SHP77 (cell line): ENCODE measurements at regions not wholly inside any gene's neighbourhood (a gene's known extent, or its start where the extent isn't known, plus 50 kb on each side); places are given as distances from the start of the nearest gene placed in this dataset.
A peak's percentile ranks its signal among the peaks of the same experiment; 100 is the strongest.
"Not testable (repeated sequence)": the region's sequence is repeated elsewhere in the genome, so short reads cannot be mapped to it uniquely, and the experiment has no call there.

Experiments used
- DNase-seq, 2 experiments: peaks; one replicate each; lab custom pipeline; 2025; lab: John Stamatoyannopoulos, UW

DNA sequence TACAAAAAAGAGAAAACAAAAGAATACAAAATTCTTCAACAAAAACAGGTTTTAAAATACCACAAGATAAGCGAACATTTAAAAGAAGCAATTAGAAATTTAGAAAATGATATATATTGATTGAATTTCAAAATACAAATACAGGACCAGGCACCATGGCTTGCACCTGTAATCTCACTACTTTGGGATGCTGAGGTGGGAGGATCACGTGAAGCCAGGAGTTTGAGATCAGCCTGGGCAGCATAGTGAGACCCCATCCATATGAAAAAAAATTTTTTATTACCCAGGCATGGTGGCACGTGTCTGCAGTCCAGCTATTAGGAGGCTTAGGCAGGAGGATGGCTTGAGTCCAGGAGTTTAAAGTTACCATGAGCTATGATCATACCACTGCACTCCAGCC, 109.9 kb upstream of the SLC30A5 start:
- no peak for DNase-seq

DNA sequence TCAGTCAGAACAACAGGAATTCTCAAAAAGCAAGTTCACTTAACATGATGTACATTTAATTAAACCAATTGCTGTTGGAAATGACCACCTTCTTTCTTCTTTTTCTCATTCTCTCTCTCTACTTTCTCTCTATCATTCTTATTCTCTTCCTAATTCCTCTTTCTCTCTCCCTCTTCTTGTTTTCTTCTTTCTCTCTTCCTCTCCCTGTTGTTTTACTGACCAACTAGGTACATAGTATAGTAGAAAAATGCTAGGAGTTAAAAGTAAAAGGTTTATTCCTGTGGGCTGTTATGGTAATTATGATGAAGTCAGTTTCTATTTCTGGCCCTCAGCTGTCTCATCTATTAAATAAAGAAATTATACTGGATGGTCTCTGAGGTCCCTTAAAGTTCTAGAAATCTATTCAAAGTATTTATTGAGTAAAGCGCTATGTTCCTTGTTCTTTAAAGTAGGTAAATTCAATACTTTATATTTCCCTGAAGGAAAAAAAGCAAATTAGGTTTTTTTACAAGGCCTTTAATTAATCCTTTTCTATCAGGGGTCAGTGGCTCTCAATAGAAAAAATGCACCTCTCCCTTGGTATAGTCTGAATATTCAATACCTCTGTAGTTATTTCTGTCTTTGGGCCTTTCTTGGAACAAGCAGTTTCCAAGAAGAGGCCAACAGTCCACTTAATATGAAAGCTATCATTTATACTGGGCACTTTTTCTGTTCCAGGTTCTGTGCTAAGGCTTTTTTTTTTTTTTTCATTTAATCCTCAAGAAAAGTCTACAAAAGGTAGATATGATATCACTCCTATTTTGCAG, 102.3 kb upstream of the SLC30A5 start:
- DNase-seq = no peak

DNA sequence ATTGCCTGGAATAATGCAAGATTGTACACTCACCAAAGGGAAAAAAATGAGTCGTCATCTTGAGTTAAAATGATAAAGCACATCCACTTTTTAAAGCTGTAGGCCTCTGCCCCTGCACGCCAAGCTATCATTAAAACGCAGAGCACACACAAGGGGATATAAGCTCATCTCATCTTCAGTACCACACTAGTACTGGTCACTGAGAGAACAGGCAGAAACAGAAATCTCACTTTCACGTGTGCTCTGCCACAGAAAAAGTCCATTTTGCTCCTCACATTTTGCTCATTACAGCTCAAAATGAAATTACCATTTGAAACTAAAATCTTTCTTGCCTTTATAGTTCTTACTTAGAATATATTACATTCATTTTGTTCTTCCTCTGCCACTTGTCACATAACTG, 99.2 kb upstream of the SLC30A5 start:
- no peak for DNase-seq

DNA sequence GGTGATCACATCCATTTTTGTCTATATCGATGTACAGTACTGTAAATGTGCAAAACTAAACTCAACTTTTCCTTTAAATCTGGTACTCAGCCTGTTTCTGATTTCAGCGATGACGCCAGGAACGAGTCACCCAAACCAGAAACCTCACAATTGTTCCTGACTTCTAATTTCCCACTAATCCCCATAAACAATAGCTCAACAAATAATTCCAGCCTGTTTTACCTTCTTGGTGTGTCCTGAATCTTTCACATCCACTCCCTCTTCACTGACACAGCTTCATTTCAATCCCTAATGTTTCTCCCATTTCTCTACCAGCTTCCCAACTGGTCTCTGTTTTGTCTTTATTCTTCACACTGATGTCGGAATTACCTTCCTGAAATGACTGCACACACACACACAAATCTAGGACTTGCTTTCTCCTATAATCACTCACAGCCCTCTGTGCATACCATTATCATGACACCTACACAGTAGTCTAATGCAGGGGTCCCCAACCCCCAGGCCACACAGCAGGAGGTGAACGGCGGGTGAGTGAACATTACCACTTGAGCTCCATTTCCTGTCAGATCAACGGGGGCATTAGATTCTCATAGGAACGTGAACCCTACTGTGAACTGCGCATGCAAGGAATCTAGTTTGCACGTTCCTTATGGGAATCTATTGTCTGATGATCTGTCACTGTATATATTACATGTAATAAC, 97.8 kb upstream of the SLC30A5 start:
- DNase-seq = no peak

DNA sequence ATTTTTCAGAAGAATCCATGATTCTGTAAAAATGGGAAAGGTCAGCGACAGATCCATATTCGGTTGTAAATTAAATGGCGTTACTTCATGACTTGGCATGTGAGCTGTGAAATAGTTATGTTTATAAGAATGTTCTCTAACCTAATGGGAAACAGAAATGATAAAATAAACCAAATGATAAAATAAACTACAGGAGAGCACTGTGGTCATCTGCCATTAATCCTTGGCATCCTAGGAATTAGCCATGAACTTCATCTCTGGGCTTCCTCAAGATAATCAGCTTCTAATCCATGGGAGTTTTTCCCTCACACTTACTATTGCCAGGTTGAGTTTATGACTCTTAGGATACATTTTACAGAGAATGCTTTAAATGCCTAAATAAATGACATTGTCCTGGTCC, 94.6 kb upstream of the SLC30A5 start:
- DNase-seq = no peak

DNA sequence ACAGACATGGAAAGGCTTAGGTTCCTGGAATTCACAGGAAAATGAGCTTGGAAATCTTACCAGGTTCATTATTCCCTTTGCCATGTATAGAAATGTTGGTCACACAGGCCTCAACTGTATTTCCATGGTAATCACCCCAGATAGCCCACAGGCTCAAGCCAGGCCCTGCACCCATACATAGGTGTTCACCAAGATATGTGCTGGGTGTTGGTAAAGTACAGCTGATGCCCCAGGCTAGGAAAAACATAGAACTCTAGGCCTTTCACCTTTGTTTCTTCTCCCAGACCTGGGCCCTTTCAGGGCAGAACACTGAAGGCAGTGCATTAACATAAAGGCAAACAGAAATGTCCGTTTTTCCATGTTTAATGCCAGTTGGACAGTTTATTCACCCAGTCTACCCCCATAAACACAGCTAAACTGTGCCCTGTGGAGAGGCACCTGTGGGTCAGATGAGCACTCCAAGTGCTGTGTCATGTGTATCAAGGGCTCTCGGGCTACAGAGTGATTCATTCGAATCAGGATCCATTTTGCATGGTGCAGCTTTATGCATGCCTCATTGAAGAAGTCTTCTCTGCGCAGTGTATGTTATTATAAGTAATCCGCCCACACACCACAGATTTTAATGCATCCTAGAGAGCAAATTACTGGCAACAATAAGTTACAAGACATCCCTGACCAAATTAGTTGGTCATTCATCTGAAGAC, 93.4 kb upstream of the SLC30A5 start:
- DNase-seq = no peak

DNA sequence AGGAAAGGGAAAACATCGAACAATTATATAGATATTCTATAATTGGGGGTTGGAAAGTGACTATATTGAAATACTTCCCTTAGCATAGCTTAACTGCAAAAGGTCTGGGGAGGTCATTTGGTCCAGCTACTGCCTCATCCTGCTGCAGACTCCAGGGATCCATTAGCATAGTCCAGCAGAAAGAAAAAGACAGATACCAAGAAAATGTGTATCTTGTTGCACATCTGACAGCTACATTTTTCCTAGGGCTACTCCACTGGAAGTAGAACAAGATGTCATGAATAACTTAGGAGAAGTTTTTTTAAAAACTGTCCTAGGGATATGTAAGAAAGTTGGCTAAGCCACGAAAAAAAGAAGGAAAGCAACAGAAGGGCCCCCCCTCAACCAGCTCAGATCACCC, 92.9 kb upstream of the SLC30A5 start:
- DNase-seq = no peak

DNA sequence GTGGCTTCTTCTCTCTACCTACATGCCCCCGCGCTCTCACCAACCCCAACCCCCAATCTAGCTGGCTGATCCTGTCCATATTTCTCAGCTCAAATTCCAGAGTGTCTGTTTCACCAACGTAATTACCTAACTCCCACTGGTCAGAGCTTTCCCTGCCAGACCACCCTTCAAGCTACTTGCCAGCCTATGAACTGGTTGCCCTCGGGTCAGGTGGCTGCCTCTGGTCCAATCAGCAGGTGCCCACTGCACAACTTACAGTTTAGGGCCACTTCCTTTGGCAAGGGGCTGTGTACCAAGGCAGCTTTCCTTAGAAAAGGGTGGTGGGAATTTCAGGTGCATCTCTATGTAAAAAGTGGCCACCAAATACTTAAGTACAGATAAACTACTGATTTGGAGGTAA, 92.2 kb upstream of the SLC30A5 start:
- DNase-seq = no peak

DNA sequence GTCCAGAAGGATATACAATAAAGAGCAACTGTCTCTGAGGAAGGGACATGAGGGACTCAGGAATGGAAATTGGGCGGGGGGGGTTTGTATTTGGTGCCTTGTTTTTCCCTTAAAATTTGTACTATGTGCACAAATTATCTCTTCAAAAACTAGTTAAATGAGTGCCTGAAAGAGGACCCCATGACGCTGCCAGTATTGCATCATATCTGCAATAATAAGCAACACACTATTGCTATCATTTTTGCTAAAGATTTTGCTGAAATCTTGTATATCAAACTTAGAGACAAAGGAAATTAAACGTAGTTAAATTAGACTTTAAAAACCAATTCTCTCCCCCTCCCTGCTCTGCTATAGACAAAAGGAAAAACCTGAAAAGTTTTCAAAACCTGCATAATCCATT, 89.7 kb upstream of the SLC30A5 start:
- no peak for DNase-seq

DNA sequence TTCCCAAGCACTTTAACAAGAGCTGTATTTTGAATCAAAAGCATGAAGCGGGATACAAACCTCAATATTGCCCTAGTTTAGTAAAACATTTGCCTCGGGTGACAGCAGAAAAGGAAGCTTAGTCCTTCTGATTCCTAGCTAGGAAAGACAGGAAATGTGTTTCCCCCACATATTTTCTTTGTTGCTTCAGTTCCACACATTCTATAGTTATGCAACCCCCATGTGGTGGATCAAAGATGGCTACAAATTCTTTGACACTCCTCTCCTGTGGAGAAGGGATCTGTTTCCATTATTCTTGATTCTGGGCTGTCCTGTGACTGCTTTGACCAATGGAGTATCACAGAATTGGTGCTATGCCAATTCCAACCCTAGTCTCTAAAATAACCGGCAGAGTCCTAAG, 89.1 kb upstream of the SLC30A5 start:
- DNase-seq = no peak

DNA sequence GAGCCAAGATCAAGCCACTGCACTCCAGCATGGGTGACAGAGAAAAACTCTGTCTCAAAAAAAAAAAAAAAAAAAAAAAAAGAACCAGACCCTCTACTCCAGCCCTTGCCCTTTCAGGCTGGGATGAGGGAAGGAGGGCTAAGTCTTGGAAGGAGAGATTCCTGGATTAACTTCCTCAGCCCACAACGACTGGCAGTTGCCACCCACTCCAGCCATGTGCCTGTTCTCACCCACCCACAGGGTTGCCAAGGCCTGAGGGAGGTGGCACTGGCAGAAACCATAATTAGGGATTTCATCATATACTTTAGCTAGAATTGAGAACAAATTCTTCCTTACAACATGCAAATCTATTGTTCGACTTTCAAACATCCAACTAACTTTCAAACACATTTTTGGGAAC, 87.8 kb upstream of the SLC30A5 start:
- no peak for DNase-seq

DNA sequence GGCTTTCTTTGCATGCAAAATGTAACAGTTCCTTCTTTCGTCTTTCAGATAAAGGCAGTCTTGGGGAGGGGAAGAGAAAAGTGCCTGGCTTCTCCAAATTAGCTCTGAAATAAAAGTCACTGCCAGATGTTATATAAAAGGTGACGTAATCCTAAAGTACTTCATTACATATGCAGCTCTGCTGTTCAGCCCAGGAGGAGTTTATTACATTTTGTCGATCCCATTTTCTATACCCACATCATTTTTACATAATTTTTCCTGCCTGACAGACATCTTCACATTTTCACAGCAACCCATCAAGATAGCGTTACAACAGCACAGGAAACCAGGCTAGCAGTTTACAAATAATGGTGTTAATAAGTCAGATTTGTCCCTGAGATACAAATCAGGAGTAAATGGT, 86.7 kb upstream of the SLC30A5 start:
- no peak for DNase-seq

DNA sequence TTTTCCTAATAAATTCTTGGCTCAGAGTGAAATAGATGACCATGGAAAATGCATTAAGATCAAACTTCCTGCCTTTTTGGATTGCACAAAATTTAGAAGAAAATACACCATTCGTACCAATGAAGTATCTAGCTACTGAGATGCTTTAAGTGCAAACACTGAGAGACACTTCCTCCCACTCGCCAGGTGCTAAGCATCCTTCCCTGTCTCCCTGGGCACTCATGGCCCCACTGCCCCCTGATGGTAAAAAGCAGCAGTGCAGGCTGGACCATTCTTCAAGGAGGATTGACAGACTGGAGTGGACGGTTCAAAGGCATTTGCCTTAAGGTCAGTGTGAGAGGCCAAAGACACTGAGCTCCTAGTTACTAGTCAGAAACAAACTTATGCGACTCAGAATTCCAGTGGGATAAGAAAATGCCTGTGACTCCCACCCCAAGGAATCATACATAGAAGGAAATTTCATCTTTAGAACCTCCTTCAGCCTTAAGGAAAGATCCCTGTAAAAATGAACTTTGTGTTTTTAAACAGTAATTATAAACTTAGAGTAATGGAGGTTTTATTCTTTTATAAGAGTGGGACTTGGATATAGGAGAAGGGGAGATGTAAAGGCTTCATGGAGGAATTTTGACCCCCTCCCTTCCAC, 86.0 kb upstream of the SLC30A5 start:
- peak; percentile 63 to 64 for DNase-seq

DNA sequence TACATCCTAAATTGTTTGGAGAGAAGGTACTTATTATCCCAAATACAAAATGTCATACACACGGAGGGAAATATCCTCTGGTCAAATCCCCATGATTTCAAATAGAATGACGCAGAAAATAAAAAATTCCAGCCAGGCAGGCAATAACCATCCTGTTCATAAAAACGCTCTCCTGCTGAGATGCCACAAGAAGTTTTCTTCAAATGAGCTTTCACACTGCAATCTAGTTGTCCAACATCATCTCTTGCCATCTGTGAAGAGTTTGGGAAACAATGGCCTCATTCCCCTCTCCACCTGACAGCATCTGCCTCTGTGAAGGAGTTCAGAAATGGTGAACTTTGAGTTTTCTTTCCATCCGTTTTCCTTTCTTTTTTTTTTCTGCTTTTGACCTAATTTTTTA, 83.3 kb upstream of the SLC30A5 start:
- no peak for DNase-seq

DNA sequence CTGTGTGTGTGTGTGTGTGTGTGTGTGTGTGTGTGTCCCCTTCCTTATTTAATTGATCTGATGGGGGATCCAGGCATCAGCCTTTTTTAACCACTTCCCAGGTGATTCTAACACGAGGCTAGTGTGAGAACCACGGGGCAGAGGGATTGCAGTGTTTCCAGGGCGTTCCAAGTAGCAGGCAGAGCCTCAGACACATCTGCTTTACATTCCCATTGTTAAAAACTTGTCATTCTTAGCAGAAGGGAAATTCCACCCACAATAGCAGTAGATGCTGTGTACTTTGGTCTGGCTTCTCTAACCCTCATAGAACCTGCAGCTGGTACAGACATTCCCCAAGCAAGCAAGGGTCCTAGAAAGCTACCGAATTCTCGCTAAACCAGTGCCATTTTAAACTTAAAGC, 81.9 kb upstream of the SLC30A5 start:
- no peak for DNase-seq

DNA sequence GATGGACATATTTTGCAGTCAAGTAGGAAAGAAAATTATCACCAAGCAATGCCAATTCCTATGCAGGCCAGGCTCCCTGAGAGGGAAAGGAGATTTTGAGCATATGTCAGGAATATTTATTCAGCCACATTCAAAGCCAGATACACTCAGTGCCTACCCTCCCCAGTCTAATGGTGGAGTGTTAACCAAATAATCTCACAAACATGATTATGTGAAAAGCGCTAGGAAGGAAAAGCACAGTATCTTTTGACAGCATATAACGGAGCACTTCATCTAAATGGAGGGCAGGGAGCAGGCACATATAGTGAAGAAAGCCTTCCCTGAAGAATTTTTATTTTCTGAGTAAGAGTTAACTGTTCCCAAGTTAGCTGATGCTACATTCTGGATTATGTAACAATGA, 80.3 kb upstream of the SLC30A5 start:
- DNase-seq = no peak

DNA sequence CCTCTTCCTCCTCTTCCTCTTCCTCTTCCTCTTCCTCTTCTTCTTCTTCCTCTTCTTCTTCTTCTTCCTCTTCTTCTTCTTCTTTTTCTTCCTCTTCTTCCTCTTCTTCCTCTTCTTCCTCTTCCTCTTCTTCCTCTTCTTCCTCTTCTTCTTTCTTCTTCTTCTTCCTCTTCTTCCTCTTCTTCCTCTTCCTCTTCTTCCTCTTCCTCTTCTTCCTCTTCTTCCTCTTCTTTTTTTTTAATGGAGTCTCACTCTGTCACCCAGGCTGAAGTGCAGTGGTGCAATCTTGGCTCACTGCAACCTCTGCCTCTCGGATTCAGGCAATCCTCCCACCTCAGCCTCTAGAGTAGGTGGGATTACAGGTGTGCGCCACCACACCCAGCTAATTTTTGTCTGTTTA, 79.8 kb upstream of the SLC30A5 start:
- not testable (repeated sequence) for DNase-seq

DNA sequence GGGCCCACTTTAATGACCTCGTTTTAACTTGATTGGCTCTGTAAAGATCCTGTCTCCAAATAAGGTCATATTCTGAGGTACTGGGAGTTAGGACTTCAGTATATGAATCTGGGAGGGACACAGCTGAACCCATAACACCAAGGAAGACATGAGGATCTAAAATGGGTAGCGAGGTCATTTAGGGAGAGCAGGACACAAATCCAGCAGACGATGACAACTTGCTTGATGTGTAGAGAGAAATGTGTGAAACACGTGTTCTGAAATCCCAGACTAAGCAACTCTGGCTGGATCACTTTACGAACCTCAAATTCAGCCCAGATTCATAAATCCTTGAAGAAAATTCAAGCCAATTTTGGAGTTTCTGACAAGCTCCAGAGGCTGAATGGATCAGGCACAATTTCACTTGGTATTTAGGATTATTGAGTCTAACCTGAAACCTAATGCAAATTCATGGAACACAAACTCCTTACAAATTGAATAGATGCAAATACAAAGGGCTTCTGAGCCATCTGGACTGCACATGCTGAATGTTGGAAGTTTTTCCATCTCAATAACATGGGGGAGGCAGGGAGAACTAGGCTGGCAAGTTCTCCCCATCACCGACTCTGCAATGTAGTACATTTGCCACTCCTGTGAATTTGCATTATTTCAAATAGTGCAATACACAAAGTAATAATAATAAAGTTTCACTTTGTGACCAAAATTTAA, 74.0 kb upstream of the SLC30A5 start:
- no peak for DNase-seq

DNA sequence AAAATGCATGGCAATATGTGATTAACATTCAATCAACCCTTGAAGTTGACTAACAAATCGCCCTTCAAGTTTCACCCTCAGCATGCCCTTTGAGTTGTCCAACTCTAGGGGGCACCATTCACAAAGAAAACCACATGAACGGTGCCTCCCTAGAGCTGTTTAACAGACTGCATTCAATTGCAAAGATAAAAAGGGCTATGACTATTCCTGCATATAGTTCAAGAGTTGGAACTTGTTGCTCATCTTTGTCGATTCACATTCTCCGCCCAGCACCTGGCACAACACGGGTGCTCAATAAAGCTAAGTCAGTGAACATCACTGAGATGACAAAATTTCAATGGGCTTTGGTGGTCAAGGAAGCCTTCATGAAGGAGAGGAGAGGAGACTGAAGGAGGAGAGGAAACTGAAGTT, 69.6 kb upstream of the SLC30A5 start:
- DNase-seq = peak; percentile 41 to 58

DNA sequence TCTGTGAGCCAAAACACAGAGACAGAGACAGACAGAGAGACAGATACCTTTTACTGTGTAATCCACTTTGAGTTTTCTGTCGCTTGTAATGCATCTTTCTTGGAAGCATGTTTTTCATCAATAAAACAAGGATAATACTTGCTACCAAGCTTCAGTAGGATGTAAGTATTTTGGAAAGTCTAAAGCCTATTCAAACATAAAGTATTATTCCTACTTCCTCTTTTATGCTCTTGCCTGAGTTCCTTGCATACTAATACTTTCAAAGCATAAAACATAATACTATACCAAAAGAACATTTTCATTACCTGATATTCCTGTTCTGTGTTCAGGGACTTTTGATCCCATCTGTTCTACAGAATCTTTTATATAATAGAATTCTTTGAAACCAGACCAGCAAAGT, 64.5 kb upstream of the SLC30A5 start:
- DNase-seq = no peak

DNA sequence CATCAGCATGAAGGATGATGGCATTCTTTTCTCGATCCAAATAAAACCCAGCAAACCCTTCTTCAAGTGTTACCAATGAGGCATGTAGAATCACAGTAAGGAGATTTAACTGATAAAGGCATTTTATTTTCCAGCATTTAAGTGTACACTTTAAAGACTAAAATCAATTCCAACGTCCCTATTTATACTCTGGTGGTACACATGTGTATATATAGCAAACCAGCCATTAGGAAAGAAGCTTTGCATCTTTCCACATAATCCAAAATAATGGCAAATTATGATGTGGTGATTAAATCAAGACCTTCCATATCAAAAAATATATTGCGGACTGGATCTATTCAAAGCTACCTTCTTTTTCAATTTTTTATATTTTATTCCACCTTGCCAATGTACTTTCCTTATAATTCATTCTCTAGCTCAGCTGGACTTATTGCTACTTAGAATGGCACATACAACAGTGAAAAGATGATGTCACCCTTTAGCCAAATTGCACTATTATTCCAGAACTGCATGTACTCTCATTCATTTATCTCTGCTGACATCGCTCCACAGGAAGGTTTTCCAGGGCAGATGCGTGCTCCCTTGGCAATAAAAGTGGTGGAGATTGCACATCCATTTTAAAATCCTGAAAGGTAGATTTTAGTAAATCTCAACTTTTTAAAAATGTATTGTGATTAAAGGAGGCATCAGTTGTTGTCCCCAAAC, 63.3 kb upstream of the SLC30A5 start:
- DNase-seq = no peak
